ENCODE measurements at regions not wholly inside any gene's neighbourhood (a gene's known extent, or its start where the extent isn't known, plus 50 kb on each side); places are given as distances from the start of the nearest gene placed in this dataset.
"Not testable (repeated sequence)": the region's sequence is repeated elsewhere in the genome, so short reads cannot be mapped to it uniquely, and the experiment has no call there.

GRCh38 chr9:101836021-101836420 is 97.6 kb upstream of the GRIN3A start:
- no peaks in the 10 kb centered on the region for H3K27me3 ChIP-seq (ENCODE audit: insufficient read depth, low read depth, severe bottlenecking)
- no peaks in the 10 kb centered on the region for H3K36me3 ChIP-seq
- DNase-seq, result no peak
- H3K9me3 ChIP-seq (ENCODE audit: severe bottlenecking), result no peaks in the 10 kb centered on the region
- H3K27ac ChIP-seq, result no peak overlapping the region
- no peak for TF ChIP-seq CTCF (IDR thresholded peaks at IDR 0.05; ENCODE audit: low read depth, low read length)
- H3K4me3 ChIP-seq (ENCODE audit: low read depth, low read length), result no peak overlapping the region

GRCh38 chr9:101832486-101832885 is 94.0 kb upstream of the GRIN3A start:
- H3K9me3 ChIP-seq (ENCODE audit: severe bottlenecking), result no peaks in the 10 kb centered on the region

GRCh38 chr9:101821450-101821849 is 83.0 kb upstream of the GRIN3A start:
- H3K27ac ChIP-seq; H3K36me3 ChIP-seq; DNase-seq; H3K4me3 ChIP-seq (ENCODE audit: low read depth, low read length); H3K9me3 ChIP-seq (ENCODE audit: severe bottlenecking); H3K27me3 ChIP-seq (ENCODE audit: insufficient read depth, low read depth, severe bottlenecking): not testable (repeated sequence)

More at GRCh38 chr9:101832486-101832885, 94.0 kb upstream of the GRIN3A start:
- no peaks in the 10 kb centered on the region for H3K27me3 ChIP-seq (ENCODE audit: insufficient read depth, low read depth, severe bottlenecking)
- DNase-seq, result no peak
- no peak overlapping the region for H3K27ac ChIP-seq
- H3K4me3 ChIP-seq (ENCODE audit: low read depth, low read length), result no peak overlapping the region
- no peak for TF ChIP-seq CTCF (IDR thresholded peaks at IDR 0.05; ENCODE audit: low read depth, low read length)
- H3K36me3 ChIP-seq, result no peaks in the 10 kb centered on the region

- not testable (repeated sequence) for H3K4me3 ChIP-seq (ENCODE audit: low read depth, low read length); H3K27me3 ChIP-seq (ENCODE audit: insufficient read depth, low read depth, severe bottlenecking); DNase-seq; H3K9me3 ChIP-seq (ENCODE audit: severe bottlenecking); H3K36me3 ChIP-seq; H3K27ac ChIP-seq
These were observed 82.5 kb upstream of the GRIN3A start for GRCh38 chr9:101820983-101821382.

- no peak for TF ChIP-seq CTCF (IDR thresholded peaks at IDR 0.05; ENCODE audit: low read depth, low read length)
- no peak for DNase-seq
- H3K9me3 ChIP-seq (ENCODE audit: severe bottlenecking), result peaks cover 2% of the 10 kb centered on the region
These were observed 75.6 kb upstream of the GRIN3A start for GRCh38 chr9:101814064-101814463.

GRCh38 chr9:101807879-101808278 is 69.4 kb upstream of the GRIN3A start:
- not testable (repeated sequence) for DNase-seq; H3K9me3 ChIP-seq (ENCODE audit: severe bottlenecking); H3K36me3 ChIP-seq; H3K27ac ChIP-seq; H3K27me3 ChIP-seq (ENCODE audit: insufficient read depth, low read depth, severe bottlenecking); H3K4me3 ChIP-seq (ENCODE audit: low read depth, low read length)

More at GRCh38 chr9:101814064-101814463, 75.6 kb upstream of the GRIN3A start:
- Histone ChIP-seq H3K4me3 (ENCODE audit: low read depth, low read length) (no peak overlapping the region), H3K36me3 (no peaks in the 10 kb centered on the region), H3K27ac (no peak overlapping the region), H3K27me3 (ENCODE audit: insufficient read depth, low read depth, severe bottlenecking) (no peaks in the 10 kb centered on the region)

GRCh38 chr9:101796044-101796443 is 57.6 kb upstream of the GRIN3A start:
- no peaks in the 10 kb centered on the region for H3K9me3 ChIP-seq (ENCODE audit: severe bottlenecking)
- no peak overlapping the region for H3K27ac ChIP-seq
- no peak for TF ChIP-seq CTCF (IDR thresholded peaks at IDR 0.05; ENCODE audit: low read depth, low read length)
- no peak for DNase-seq
- H3K4me3 ChIP-seq (ENCODE audit: low read depth, low read length), result no peak overlapping the region
- no peaks in the 10 kb centered on the region for H3K36me3 ChIP-seq
- no peaks in the 10 kb centered on the region for H3K27me3 ChIP-seq (ENCODE audit: insufficient read depth, low read depth, severe bottlenecking)

Data from WERI-Rb-1 (cell line).